OCI-LY7 (cell line): ENCODE measurements at regions not wholly inside any gene's neighbourhood (a gene's known extent, or its start where the extent isn't known, plus 50 kb on each side); places are given as distances from the start of the nearest gene placed in this dataset.

ENCODE experiments used
- BruUV-seq: library from RNA; stranded (reverse); fragments of 400-500 nt; replicated peaks from 2 replicates; lab custom pipeline; 2021; lab: Mats Ljungman, UMichigan
- CTCF ChIA-PET: fragments of 300-600 bp; sonication (Branson Sonifier 250); formaldehyde crosslinking; loops from one replicate; lab custom pipeline; 2022; ENCODE audit warnings: antibody characterized with exemption; ENCODE audit not compliant: unreplicated experiment; lab: Charles Lee
- POLR2A ChIA-PET: fragments of 300-600 bp; sonication (Branson Sonifier 250); formaldehyde crosslinking; loops from one replicate; lab custom pipeline; 2022; ENCODE audit warnings: antibody characterized with exemption; lab: Charles Lee
- DNase-seq: peaks from one replicate; pipeline ENCODE4 v3.0.0-alpha.2; 2015; ENCODE audit warnings: low spot score
- H2AFZ ChIP-seq: fragments of 200-600 bp; sonication (generic), shearing (Covaris generic); 2 replicates; pipeline ENCODE4 v1.6.1; 2014; ENCODE audit warnings: mild to moderate bottlenecking, antibody characterized with exemption, low read length, moderate library complexity
- H3K27ac ChIP-seq: fragments of 200-600 bp; sonication (generic); 2 replicates; pipeline ENCODE4 v1.5.1; 2014; ENCODE audit warnings: mixed run types, low read depth, mild to moderate bottlenecking, moderate library complexity, low read length, inconsistent platforms; ENCODE audit not compliant: poor library complexity, severe bottlenecking
- H3K36me3 ChIP-seq: fragments of 200-600 bp; sonication (generic); 2 replicates; pipeline ENCODE4 v1.6.1; 2014; ENCODE audit warnings: mild to moderate bottlenecking, antibody characterized with exemption, low read length, moderate library complexity, mixed read lengths; ENCODE audit not compliant: insufficient read depth
- H3K4me1 ChIP-seq: fragments of 200-600 bp; sonication (generic); 2 replicates; pipeline ENCODE4 v1.5.1; 2014; ENCODE audit warnings: mild to moderate bottlenecking, low read length; ENCODE audit not compliant: insufficient read depth, poor library complexity, severe bottlenecking
- H3K4me2 ChIP-seq: fragments of 200-600 bp; sonication (generic); 2 replicates; pipeline ENCODE4 v1.6.1; 2014; ENCODE audit warnings: mild to moderate bottlenecking, low read length
- H3K4me3 ChIP-seq: fragments of 200-600 bp; sonication (generic); 2 replicates; pipeline ENCODE4 v1.5.1; 2014; ENCODE audit warnings: mild to moderate bottlenecking, low read depth, low read length; ENCODE audit not compliant: poor library complexity, severe bottlenecking
- H3K79me2 ChIP-seq: fragments of 200-600 bp; sonication (generic); 2 replicates; pipeline ENCODE4 v1.6.1; 2016; ENCODE audit warnings: low read depth, mild to moderate bottlenecking, low read length, moderate library complexity, mixed read lengths; ENCODE audit not compliant: insufficient read depth
- H3K9me2 ChIP-seq: fragments of 200-600 bp; sonication (generic); 2 replicates; pipeline ENCODE4 v1.6.1; 2016; ENCODE audit warnings: mild to moderate bottlenecking, low read length, mixed read lengths; ENCODE audit not compliant: insufficient read depth
- H3K9me3 ChIP-seq: fragments of 200-600 bp; sonication (generic); 2 replicates; pipeline ENCODE4 v1.6.1; 2014; ENCODE audit warnings: mild to moderate bottlenecking, mixed run types, low read length, mixed read lengths
- H4K20me1 ChIP-seq: fragments of 200-600 bp; sonication (generic); 2 replicates; pipeline ENCODE4 v1.6.1; 2014; ENCODE audit warnings: mild to moderate bottlenecking, antibody characterized with exemption, low read length, moderate library complexity, mixed read lengths; ENCODE audit not compliant: insufficient read depth
- EZH2phosphoT487 ChIP-seq: fragments of 200-600 bp; sonication (generic); IDR thresholded peaks from 2 replicates; pipeline ENCODE4 v1.6.1; 2018; ENCODE audit warnings: low read depth, borderline replicate concordance, mild to moderate bottlenecking, mixed run types, antibody characterized with exemption, low read length, moderate library complexity, mixed read lengths
- intact Hi-C: fragments of 100-400 bp; cut with micrococcal nuclease; formaldehyde crosslinking; loops from one replicate; pipeline ENCODE4 v1.10.0; 2022; ENCODE audit not compliant: unreplicated experiment
- TF ChIP-seq, protein P1 (sequence below): fragments of 200-600 bp; sonication (generic); conservative IDR thresholded peaks from 2 replicates; pipeline ENCODE4 v1.5.1; 2014; ENCODE audit warnings: mild to moderate bottlenecking, antibody characterized with exemption, low read length, moderate library complexity, mixed read lengths

DNA sequence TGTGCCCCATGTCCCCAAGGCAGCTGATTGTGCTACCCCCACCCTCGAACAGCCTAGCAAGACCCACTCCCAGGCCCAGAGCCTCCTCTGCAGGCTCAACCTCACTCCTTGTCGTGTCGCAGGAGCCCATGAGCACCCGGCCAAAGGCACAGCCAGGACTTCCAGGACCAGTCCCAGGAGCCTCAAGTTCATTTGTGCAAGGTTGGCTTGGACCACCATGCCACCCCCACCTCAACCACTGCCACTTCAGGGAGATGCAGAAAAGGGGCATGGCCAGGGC is 54.4 kb upstream of the KRTAP11-1 start:
- H3K9me3 ChIP-seq, result no peaks in the 10 kb centered on the region
- no peak overlapping the region for H3K27ac ChIP-seq
- no peak overlapping the region for H3K4me3 ChIP-seq
- no peak overlapping the region for H3K4me2 ChIP-seq
- POLR2A ChIA-PET, result interaction anchor here (0.6 kb wide), 1 partner anchor 39 kb away, joined by 3 read pairs; no protein-coding TSS in a partner anchor
- intact Hi-C loops, result no loop called here
- no peak for TF ChIP-seq EZH2phosphoT487
- TF ChIP-seq, protein P1, sequence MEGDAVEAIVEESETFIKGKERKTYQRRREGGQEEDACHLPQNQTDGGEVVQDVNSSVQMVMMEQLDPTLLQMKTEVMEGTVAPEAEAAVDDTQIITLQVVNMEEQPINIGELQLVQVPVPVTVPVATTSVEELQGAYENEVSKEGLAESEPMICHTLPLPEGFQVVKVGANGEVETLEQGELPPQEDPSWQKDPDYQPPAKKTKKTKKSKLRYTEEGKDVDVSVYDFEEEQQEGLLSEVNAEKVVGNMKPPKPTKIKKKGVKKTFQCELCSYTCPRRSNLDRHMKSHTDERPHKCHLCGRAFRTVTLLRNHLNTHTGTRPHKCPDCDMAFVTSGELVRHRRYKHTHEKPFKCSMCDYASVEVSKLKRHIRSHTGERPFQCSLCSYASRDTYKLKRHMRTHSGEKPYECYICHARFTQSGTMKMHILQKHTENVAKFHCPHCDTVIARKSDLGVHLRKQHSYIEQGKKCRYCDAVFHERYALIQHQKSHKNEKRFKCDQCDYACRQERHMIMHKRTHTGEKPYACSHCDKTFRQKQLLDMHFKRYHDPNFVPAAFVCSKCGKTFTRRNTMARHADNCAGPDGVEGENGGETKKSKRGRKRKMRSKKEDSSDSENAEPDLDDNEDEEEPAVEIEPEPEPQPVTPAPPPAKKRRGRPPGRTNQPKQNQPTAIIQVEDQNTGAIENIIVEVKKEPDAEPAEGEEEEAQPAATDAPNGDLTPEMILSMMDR, result no peak
- no peaks in the 10 kb centered on the region for H3K4me1 ChIP-seq
- H2AFZ ChIP-seq, result no peak overlapping the region
- no peak for DNase-seq
- H3K36me3 ChIP-seq, result no peaks in the 10 kb centered on the region
- CTCF ChIA-PET, result no interaction called here
- no peaks in the 10 kb centered on the region for H4K20me1 ChIP-seq
- H3K79me2 ChIP-seq, result no peaks in the 10 kb centered on the region
- no TSS peak for BruUV-seq
- no peaks in the 10 kb centered on the region for H3K9me2 ChIP-seq

DNA sequence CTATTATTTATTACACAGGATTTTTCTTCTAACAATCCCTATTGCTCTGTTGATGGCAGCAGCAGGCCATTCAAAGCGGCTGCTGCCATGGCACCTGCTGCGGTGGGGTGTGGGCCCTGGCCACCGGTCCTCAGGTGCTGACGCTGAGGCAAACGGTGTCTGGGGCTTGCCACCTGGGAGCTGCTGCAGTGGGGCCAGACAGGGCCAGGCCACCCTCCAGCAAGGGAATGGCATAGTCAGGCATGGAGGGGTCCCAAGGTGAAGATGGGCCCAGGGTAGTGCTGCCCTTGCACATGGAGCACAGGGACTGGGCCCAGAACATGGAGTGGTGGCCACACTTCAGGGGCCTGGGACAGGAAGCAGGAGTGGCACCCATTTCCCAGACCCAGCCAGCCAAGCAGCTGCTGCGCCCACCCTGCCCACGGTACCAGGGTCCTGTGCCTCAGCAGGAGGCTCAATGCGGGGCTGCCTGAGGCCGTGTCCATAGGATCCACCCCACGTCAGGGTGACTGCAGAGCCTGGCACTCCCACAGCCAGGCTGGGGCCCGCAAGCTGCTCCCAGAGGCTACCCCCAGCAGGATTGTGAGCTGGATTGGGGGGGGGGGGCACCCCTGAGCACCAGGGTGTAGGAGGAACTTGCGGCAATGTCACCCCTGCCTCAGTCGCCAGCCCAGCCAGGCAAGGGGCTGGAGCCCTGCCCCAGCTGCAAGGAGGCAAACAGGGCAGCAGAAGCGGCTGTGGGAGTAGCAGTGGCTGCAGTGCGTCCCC is 53.9 kb upstream of the KRTAP11-1 start:
- Histone ChIP-seq H2AFZ (no peak overlapping the region), H3K4me3 (no peak overlapping the region), H3K4me2 (no peak overlapping the region), H3K4me1 (no peaks in the 10 kb centered on the region), H3K27ac (no peak overlapping the region), H3K9me2 (no peaks in the 10 kb centered on the region), H4K20me1 (no peaks in the 10 kb centered on the region), H3K36me3 (no peaks in the 10 kb centered on the region), H3K9me3 (no peaks in the 10 kb centered on the region), H3K79me2 (no peaks in the 10 kb centered on the region)
- ChIA-PET POLR2A (interaction anchor here (0.6 kb wide), 1 partner anchor 39 kb away, joined by 3 read pairs; no protein-coding TSS in a partner anchor), CTCF (interaction anchor here (0.7 kb wide), 1 partner anchor 17 kb away, joined by 5 read pairs; no protein-coding TSS in a partner anchor)
- no peak for DNase-seq
- intact Hi-C loops, result no loop called here
- TF ChIP-seq, protein P1, result no peak
- TF ChIP-seq EZH2phosphoT487, result no peak
- BruUV-seq, result no TSS peak

DNA sequence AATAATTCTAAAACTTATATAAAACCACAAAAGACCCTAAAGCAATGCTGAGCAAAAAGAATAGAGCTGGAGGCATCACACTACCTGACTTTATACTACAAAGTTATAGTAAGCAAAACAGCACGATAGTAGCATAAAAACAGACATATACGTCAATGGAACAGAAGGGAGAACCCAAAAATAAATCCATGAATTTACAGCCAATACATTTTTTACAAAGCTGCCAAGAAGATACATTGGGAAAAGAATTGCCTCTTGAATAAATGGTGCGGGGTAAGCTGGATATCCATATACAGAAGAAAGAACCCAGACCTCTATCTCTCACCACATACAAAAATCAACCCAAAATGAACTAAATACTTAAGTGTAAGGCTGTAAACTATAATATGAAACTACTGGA is 51.3 kb upstream of the KRTAP11-1 start:
- POLR2A ChIA-PET, result interaction anchor here (0.6 kb wide), 2 partner anchors 51 to 1758 kb away, joined by 3 read pairs; partner anchors contain the start of gene KRTAP11-1
- Histone ChIP-seq H2AFZ (no peak overlapping the region), H3K9me2 (no peaks in the 10 kb centered on the region), H3K79me2 (no peaks in the 10 kb centered on the region), H3K27ac (no peak overlapping the region), H4K20me1 (no peaks in the 10 kb centered on the region), H3K4me1 (no peaks in the 10 kb centered on the region), H3K4me3 (no peak overlapping the region), H3K4me2 (no peak overlapping the region), H3K36me3 (no peaks in the 10 kb centered on the region), H3K9me3 (no peaks in the 10 kb centered on the region)
- no peak for DNase-seq
- no peak for TF ChIP-seq EZH2phosphoT487
- TF ChIP-seq, protein P1, result no peak
- intact Hi-C loops, result no loop called here
- BruUV-seq, result no TSS peak
- CTCF ChIA-PET, result no interaction called here
